HL-60 (cell line): ENCODE measurements at regions not wholly inside any gene's neighbourhood (a gene's known extent, or its start where the extent isn't known, plus 50 kb on each side); places are given as distances from the start of the nearest gene placed in this dataset.

Experiments used
- DNase-seq, 2 experiments: peaks; one replicate each; pipeline ENCODE4 v3.0.0-alpha.2; 2010 to 2020; ENCODE audit warnings: low read depth in 1 of 2, low spot score in 1 of 2
- H3K27ac ChIP-seq: fragments of 250-450 bp; sonication (Bioruptor Pico); replicated peaks from 2 replicates; pipeline ENCODE4 v1.5.1; 2020; ENCODE audit warnings: mild to moderate bottlenecking, moderate library complexity
- H3K27me3 ChIP-seq: fragments of 250-450 bp; sonication (Bioruptor Pico); 2 replicates; pipeline ENCODE4 v1.5.1; 2021; ENCODE audit warnings: mild to moderate bottlenecking, moderate library complexity; ENCODE audit not compliant: insufficient read depth, poor library complexity, severe bottlenecking
- H3K4me3 ChIP-seq: replicated peaks from 2 replicates; pipeline ENCODE4 v1.5.1; 2011; ENCODE audit warnings: mild to moderate bottlenecking, control low read depth, low read length; ENCODE audit not compliant: insufficient read depth
- GABPA ChIP-seq: IDR thresholded peaks from 2 replicates; pipeline ENCODE4 v1.6.1; 2012; ENCODE audit warnings: low read depth
- POLR2AphosphoS5 ChIP-seq: IDR thresholded peaks from 2 replicates; pipeline ENCODE4 v1.6.1; 2012; ENCODE audit warnings: low read depth
- SPI1 ChIP-seq: IDR thresholded peaks from 2 replicates; pipeline ENCODE4 v1.6.1; 2012; ENCODE audit warnings: low read depth, mild to moderate bottlenecking, borderline replicate concordance
- TF ChIP-seq, protein P1 (sequence below): IDR thresholded peaks from 2 replicates; pipeline ENCODE4 v1.6.1; 2012; ENCODE audit warnings: low read depth; ENCODE audit not compliant: insufficient replicate concordance
- TF ChIP-seq, protein P2 (sequence below): IDR thresholded peaks from one replicate; pipeline ENCODE4 v1.5.1; 2011; ENCODE audit warnings: low read length, control low read depth, inconsistent platforms; ENCODE audit not compliant: insufficient read depth

DNA sequence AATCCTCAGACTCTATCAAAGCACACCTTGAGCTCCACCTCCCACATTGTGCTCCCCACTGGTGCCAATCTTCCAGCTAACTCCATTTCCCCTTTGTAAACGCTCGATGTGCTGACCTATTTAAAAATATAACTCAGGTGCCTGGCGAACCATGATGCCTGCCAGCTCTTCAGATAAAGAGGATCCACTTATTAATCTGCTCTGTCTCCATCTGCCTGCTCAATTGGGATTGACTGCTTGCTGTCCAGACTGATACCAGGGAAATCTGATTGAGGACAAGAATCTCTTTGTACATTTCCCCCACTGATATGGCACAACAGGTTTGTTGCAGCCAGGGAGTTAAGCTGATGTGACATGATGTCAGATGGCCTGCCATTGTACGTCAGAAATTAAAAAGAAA is 2036.5 kb upstream of the CELF4 start:
- no peak for DNase-seq
- Histone ChIP-seq H3K27ac (no peak overlapping the region), H3K4me3 (no peak overlapping the region), H3K27me3 (no peaks in the 10 kb centered on the region)
- no peak for TF ChIP-seq SPI1
- TF ChIP-seq, protein P1, sequence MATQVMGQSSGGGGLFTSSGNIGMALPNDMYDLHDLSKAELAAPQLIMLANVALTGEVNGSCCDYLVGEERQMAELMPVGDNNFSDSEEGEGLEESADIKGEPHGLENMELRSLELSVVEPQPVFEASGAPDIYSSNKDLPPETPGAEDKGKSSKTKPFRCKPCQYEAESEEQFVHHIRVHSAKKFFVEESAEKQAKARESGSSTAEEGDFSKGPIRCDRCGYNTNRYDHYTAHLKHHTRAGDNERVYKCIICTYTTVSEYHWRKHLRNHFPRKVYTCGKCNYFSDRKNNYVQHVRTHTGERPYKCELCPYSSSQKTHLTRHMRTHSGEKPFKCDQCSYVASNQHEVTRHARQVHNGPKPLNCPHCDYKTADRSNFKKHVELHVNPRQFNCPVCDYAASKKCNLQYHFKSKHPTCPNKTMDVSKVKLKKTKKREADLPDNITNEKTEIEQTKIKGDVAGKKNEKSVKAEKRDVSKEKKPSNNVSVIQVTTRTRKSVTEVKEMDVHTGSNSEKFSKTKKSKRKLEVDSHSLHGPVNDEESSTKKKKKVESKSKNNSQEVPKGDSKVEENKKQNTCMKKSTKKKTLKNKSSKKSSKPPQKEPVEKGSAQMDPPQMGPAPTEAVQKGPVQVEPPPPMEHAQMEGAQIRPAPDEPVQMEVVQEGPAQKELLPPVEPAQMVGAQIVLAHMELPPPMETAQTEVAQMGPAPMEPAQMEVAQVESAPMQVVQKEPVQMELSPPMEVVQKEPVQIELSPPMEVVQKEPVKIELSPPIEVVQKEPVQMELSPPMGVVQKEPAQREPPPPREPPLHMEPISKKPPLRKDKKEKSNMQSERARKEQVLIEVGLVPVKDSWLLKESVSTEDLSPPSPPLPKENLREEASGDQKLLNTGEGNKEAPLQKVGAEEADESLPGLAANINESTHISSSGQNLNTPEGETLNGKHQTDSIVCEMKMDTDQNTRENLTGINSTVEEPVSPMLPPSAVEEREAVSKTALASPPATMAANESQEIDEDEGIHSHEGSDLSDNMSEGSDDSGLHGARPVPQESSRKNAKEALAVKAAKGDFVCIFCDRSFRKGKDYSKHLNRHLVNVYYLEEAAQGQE, result no peak

DNA sequence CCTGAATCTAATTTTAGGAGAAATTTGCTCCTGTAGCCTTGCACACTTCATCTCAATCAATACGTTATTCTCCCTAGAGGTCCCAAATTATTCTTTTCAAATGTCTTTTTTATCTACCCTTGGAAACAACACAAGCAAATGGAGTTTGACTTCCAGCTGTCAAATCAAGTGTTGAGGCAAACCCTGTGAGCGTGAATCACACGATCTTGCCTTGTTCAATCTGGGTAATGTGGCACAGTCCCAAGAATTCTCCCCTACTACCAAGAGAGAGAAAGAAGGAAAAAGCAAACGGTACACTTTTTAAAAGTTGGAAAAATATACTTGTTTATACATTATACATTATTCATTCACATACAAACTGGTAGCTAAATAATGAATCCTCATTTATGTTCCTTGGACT is 2035.3 kb upstream of the CELF4 start:
- Histone ChIP-seq H3K4me3 (no peak overlapping the region), H3K27ac (no peak overlapping the region), H3K27me3 (no peaks in the 10 kb centered on the region)
- DNase-seq, result no peak
- no peak for TF ChIP-seq SPI1
- no peak for TF ChIP-seq POLR2AphosphoS5
- TF ChIP-seq, protein P2, sequence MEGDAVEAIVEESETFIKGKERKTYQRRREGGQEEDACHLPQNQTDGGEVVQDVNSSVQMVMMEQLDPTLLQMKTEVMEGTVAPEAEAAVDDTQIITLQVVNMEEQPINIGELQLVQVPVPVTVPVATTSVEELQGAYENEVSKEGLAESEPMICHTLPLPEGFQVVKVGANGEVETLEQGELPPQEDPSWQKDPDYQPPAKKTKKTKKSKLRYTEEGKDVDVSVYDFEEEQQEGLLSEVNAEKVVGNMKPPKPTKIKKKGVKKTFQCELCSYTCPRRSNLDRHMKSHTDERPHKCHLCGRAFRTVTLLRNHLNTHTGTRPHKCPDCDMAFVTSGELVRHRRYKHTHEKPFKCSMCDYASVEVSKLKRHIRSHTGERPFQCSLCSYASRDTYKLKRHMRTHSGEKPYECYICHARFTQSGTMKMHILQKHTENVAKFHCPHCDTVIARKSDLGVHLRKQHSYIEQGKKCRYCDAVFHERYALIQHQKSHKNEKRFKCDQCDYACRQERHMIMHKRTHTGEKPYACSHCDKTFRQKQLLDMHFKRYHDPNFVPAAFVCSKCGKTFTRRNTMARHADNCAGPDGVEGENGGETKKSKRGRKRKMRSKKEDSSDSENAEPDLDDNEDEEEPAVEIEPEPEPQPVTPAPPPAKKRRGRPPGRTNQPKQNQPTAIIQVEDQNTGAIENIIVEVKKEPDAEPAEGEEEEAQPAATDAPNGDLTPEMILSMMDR, result no peak
- no peak for TF ChIP-seq GABPA
- TF ChIP-seq, protein P1, result no peak

DNA sequence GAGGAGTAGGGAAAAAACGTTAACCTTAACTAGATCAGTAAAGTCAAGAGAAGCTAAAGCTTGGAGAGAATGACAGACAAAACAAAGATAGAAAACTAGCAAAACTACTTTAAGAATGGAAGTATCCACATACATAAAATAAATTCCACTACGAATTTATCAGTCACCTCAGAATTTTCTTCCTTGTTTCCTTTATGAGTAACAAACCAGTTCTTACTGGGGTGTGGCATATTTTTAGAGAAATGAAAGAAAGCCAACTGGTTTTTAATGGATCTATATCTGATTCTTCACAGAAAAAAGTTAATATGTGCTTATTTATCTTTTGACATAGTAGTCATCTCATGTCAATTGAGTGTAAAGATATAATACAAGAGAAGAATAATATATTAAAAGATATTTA is 2033.7 kb upstream of the CELF4 start:
- DNase-seq, result no peak
- no peak overlapping the region for H3K4me3 ChIP-seq
- no peak overlapping the region for H3K27ac ChIP-seq
- TF ChIP-seq, protein P1, result no peak
- TF ChIP-seq SPI1 (no peak), GABPA (no peak), POLR2AphosphoS5 (no peak)
- TF ChIP-seq, protein P2, result no peak
- no peaks in the 10 kb centered on the region for H3K27me3 ChIP-seq

DNA sequence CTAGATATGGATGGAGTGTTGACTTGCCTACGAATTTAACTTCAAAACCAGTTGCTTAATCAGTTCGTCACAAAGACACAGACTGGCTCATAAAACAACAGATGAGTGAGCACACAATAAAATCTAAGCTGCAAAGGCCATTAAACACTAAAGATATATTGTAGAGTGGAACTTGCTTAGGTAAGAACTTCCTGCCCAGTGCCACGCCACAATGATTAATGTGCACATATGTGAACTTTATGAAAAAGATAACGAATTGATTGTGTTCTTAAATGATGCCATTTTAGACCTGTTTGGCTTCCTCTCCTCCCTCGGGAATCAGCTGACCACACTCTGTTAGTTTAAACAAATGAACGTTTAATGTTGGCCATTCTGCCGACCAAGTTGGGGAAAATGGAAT is 2031.3 kb upstream of the CELF4 start:
- no peak for DNase-seq
- Histone ChIP-seq H3K27ac (no peak overlapping the region), H3K4me3 (no peak overlapping the region), H3K27me3 (no peaks in the 10 kb centered on the region)
- TF ChIP-seq, protein P1, result no peak
- TF ChIP-seq SPI1 (no peak), POLR2AphosphoS5 (no peak)
